NCI-H510A treated with DMSO at 0.1 percent for 48 hours (cell line): ENCODE measurements at regions not wholly inside any gene's neighbourhood (a gene's known extent, or its start where the extent isn't known, plus 50 kb on each side); places are given as distances from the start of the nearest gene placed in this dataset.
"Not testable (repeated sequence)": the region's sequence is repeated elsewhere in the genome, so short reads cannot be mapped to it uniquely, and the experiment has no call there.

Source experiments
- DNase-seq: peaks from one replicate; lab custom pipeline; 2025; lab: John Stamatoyannopoulos, UW

DNA sequence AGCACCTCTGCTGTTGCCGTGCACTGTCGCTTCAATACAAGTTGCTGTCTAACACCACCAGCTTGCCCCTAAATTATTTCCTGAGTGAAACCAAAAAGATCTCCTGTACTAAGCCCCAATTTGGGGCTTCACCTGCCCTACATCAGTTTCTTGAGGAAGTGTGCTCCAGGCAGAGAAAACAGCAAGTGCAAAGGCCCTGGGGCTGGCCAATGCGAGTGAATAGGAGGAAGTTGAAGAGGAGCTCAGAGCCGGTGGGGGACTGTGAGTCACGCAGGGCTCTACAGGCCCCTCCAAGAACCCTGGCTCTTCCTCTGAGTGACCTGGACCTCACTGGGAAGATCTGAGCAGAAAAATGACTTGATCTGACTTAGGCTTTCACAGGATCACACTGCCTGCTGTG lies 117.2 kb downstream of the IPO8 start:
- DNase-seq, result no peak

GRCh38 chr12:30573145-30573544 lies 122.5 kb downstream of the IPO8 start:
- no peak for DNase-seq

DNA sequence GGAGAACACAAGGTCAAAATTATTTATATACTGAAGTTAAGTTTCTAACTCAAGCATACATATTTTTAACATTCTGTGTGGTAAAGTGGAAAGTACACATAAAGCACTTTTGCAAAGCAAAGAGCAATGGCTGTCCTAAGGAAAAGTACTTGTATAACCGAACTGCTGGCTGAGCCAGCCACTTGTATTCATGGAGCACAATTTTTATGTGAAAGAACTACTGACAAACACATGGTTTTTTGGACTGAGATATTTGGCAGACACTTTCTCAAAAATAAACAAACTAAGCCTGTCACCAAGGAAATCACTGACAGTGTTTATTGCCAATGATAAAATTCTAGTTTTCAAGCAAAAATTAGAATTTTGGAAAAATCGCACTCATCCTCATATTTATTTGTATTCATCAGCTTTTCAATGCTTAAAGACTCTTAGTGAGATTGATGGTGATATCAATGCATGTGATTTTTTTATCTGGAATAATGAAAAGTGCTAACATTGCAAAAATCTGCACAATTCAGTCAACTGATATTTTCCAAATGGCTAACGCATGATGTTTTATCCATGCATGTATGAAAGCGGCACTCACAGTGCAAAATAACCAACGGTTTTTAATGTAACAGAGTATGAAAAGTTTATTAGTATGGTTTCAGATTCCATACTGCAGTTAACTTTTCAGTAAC lies 125.3 kb downstream of the IPO8 start:
- DNase-seq, result no peak

DNA sequence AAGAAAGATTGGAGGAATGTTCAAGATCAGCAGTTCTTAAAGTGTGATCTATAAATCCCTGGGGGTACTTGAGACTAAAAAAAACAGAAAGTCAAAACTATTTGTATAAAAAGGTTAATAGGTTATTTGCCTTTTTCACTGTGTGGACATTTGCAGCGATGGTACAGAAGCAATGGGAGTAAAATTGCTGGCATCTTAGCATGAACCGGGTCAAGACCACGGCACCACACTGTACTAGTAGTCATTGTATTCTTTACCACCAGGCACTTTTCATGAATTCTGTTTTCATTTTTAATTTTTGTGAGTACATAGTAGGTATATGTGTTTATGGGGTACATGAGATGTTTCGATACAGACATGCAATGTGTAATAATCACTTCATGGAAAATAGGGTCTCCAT lies 126.2 kb downstream of the IPO8 start:
- no peak for DNase-seq

DNA sequence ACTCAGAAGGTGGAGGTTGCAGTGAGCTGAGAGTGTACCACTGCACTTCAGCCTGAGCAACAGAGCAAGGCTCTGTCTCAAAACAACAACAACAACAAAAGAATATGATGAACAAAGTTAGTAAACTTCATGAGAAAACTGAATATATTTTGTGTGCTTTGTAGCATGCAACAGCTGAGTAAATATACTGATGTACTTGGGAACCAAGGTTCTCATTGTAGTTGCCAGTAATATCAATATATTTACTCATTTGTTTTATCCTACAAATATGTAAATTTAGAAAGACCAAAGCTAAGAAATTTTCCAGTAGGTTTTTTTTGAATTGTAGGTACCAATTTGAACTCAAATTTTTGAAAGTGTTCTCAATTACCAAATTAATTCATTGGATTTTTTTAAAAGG lies 127.2 kb downstream of the IPO8 start:
- DNase-seq, result no peak

GRCh38 chr12:30567082-30567481 lies 128.6 kb downstream of the IPO8 start:
- no peak for DNase-seq

- DNase-seq, result no peak
These were observed 131.3 kb downstream of the IPO8 start for GRCh38 chr12:30564394-30564793.

- no peak for DNase-seq
These were observed 147.5 kb downstream of the IPO8 start for GRCh38 chr12:30548203-30548602.

DNA sequence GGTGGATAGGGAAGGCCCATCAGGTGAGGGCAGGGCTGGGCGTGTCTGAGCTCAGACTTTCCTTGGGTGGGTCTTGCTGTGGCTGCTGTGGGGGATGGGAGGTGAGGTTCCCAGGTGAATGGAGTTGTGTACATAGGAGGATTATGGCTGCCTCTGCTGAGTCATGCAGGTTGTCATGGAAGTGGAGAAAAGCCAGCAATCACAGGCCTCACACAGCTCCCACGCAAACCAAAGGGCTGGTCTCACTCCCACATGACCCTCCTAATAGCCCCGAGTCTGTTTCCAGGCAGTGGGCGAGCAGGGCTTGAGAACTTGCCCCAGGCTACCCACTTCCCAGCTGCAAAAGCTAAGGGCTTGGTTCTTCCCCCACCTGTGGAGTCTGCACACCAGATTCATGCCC lies 149.5 kb downstream of the IPO8 start:
- no peak for DNase-seq

GRCh38 chr12:30544704-30545103 lies 151.0 kb downstream of the IPO8 start:
- DNase-seq, result not testable (repeated sequence)

DNA sequence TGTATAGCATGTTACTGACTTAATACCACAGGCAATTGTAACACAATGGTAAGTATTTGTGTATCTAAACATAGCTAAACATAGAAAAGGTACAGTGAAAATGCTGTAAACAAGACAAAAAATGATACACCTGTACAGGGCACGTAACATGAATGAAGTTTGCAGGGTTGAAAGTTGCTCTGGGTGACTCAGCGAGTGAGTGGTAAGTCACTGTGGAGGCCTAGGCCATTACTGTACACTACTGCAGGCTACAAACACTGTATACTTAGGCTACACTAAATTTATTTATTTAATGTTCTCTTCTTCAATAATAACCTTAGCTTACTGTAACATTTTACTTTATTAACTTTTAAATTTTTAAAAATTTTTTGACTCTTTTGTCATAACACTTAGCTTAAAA lies 158.4 kb downstream of the IPO8 start:
- no peak for DNase-seq

DNA sequence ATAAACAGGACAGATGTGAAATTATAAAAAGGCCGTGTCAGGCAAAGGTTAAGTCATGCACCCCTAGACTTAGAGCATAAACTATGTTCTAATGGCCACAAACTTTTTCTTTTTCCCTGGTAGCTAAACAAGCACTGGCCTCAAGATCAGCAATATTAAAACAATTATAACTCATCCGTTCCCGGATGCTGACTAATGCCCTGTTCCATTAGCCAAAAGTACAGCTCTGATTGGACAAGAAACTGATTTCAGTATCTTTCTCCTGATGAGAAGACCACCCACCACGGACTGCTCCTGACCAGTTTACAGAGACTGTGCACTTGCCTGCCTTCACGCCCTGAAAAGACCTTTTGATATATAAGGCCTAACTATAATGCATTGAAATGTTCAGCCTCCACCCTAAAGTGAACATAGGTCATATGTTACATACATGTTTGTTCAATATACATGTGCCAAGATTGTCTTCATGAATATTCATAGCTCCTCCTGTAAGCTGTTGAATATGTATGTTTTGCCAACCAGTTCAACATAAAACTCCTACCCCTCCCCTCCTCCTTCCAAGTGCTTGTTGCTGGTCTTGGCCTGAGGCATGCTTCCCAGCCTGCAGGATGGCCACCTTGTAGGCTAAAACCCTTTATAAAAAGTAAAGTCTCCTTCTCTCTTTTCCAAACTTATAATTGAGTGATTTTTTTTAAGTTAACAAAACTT lies 162.0 kb downstream of the IPO8 start:
- DNase-seq, result no peak

DNA sequence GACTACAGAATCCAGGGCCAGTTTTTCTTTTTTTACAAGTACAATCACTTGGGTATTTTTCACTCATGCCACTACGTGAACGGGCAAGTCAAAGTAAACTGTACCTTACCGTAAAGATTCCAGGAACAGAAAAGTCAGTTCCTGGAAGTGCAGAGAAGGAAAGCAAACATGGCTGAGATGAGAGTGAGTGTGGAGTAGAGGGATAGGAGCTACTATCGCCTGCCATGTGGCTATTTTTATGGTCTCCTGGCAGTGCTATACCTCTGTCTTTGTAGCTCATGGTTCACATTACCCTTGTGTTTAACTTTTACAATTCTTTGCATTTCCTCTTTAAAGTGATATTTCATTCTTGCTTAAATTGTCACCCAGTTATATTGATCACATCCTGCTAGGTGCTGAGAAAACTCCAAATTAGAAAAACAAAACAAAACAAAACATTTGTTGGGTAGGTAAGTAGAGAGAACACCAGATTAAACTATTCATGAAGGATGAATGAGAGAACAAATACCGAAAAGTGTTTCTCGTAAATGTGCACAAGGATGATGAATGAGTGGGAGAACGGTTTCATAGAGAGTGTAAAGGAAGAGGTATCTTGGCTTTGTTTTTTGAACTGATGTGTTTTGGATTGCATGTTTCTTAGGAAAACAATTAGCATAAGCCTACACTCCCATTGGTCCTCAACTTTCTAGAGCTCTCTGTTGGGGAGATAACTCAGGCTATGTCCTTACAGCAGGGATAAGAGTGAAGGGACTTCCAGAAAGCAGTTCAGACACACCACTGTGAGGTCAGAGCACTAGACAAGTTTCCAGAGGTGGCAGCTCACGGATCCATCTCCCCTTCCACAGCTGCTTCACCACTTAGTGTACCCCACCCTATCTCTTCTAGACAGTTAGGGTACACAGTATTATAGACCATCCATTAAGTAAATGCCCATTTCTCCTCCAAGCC lies 163.7 kb downstream of the IPO8 start:
- no peak for DNase-seq

DNA sequence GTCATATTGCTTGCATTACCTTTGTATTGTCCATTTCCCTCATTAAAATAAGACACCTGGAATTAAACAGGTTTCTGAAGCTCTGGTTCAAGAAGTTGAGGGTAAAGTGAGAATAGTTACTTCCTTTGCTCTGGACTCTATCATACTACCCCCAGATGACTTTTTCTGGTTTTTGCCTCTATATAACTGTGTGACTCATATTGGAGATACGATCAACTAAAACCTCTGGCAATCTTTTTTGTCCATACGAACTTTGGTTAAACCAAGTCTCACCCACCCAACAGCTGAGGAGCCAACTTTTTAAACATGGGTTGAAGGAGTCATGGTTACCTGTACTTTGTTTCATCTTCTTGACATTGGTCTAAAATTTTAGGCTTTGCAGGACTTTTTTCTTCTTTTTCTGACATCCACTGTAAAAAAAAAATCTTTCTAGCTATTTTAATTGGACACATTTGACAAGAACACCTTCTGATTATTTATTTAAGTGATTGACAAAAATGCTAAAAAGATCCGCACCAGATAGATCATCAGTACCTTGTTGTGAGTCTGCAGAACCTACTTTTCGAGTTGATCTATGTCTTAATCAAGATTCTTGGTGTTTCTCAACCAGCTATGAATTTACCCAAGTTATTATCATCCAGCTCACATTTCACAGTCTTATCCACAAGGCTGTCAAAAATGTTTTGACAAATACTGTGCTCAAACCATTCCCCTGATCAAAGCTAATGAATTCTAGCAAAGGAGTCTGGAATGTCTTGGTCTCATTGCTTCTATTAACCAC lies 166.0 kb downstream of the IPO8 start:
- DNase-seq, result no peak

DNA sequence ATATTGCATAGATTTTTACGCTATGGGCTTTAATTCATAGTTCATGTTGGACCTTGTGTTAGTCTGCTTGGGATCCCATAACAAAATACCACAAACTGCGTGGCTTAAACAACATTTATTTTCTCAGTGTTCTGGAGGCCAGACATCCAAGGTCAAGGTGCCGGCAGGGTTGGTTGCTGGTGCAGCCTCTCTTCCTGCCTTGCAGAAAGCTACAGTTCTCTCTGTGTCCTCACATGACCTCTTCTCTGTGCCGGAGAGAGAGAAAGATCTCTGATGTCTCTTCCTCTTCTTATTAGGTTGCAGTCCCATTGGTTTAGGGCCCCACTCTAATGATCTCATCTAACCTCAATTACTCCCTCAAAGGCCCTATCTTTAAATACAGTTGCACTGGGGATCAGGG lies 170.5 kb downstream of the IPO8 start:
- DNase-seq, result no peak

- not testable (repeated sequence) for DNase-seq
These were observed 175.4 kb downstream of the IPO8 start for GRCh38 chr12:30520285-30520684.

- no peak for DNase-seq
These were observed 176.1 kb downstream of the IPO8 start for GRCh38 chr12:30519535-30519934.

- no peak for DNase-seq
These were observed 178.3 kb downstream of the IPO8 start for GRCh38 chr12:30517320-30517719.

GRCh38 chr12:30515351-30515750 lies 180.3 kb downstream of the IPO8 start:
- DNase-seq, result no peak

- DNase-seq, result no peak
These were observed 181.0 kb downstream of the IPO8 start for GRCh38 chr12:30514666-30515065.

GRCh38 chr12:30508205-30508967 lies 187.3 kb downstream of the IPO8 start:
- no peak for DNase-seq
